ENCODE measurements at regions not wholly inside any gene's neighbourhood (a gene's known extent, or its start where the extent isn't known, plus 50 kb on each side); places are given as distances from the start of the nearest gene placed in this dataset.
"Not testable (repeated sequence)": the region's sequence is repeated elsewhere in the genome, so short reads cannot be mapped to it uniquely, and the experiment has no call there.

DNA sequence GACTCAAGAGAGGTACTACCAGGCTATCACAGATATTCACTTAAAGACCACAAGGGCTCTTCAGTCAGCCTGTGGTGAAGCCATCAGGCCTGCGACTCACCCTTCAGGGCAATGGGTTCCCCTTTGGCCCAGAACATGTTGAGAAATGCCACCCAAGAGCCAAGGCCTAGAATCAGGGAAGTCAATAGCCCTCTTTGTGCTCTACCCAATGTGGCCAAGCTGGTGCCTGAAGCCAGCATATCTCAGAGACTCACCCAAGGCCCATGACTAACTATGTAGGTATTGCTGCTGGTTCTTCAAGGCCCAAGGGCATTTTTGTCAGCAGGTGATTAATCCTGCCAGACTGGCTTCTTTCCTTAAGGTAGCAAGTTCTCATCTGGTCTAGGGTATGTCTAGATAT is 338.9 kb upstream of the SETBP1 start:
- TF ChIP-seq, protein P1, sequence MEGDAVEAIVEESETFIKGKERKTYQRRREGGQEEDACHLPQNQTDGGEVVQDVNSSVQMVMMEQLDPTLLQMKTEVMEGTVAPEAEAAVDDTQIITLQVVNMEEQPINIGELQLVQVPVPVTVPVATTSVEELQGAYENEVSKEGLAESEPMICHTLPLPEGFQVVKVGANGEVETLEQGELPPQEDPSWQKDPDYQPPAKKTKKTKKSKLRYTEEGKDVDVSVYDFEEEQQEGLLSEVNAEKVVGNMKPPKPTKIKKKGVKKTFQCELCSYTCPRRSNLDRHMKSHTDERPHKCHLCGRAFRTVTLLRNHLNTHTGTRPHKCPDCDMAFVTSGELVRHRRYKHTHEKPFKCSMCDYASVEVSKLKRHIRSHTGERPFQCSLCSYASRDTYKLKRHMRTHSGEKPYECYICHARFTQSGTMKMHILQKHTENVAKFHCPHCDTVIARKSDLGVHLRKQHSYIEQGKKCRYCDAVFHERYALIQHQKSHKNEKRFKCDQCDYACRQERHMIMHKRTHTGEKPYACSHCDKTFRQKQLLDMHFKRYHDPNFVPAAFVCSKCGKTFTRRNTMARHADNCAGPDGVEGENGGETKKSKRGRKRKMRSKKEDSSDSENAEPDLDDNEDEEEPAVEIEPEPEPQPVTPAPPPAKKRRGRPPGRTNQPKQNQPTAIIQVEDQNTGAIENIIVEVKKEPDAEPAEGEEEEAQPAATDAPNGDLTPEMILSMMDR (IDR thresholded peaks at IDR 0.05; ENCODE audit: insufficient read depth, low read length), result no peak
- no peak for DNase-seq (ENCODE audit: low read depth)
- no peak overlapping the region for H3K4me3 ChIP-seq (ENCODE audit: low read depth, low read length)

- peak; percentile 6 for DNase-seq (ENCODE audit: low read depth)
- TF ChIP-seq, protein P1 (IDR thresholded peaks at IDR 0.05; ENCODE audit: insufficient read depth, low read length), result no peak
- no peak overlapping the region for H3K4me3 ChIP-seq (ENCODE audit: low read depth, low read length)
These were observed 338.5 kb upstream of the SETBP1 start for GRCh38 chr18:44342162-44342561.

DNA sequence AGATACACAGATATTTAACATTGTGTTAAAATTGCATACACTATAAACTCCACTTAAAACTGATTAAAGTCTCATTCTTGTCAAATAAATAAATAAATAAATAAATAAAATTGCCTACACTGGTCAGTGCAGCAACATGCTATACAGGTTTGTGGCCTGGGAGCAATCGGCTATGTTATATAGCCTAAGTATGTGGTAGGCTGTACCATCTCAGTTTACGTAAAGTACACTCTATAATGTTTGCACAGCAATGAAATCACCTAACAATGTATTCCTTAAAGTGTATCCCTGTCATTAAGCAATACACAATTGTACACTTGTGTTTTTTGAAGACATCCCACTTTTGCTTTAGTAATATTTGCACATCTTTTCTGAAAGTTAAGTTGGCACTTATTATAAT is 337.7 kb upstream of the SETBP1 start:
- TF ChIP-seq, protein P1 (IDR thresholded peaks at IDR 0.05; ENCODE audit: insufficient read depth, low read length), result no peak
- no peak for DNase-seq (ENCODE audit: low read depth)
- no peak overlapping the region for H3K4me3 ChIP-seq (ENCODE audit: low read depth, low read length)

- no peak for DNase-seq (ENCODE audit: low read depth)
- TF ChIP-seq, protein P1 (IDR thresholded peaks at IDR 0.05; ENCODE audit: insufficient read depth, low read length), result no peak
- H3K4me3 ChIP-seq (ENCODE audit: low read depth, low read length), result no peak overlapping the region
These were observed 337.1 kb upstream of the SETBP1 start for GRCh38 chr18:44343570-44343969.

- TF ChIP-seq, protein P1 (IDR thresholded peaks at IDR 0.05; ENCODE audit: insufficient read depth, low read length), result no peak
- no peak for DNase-seq (ENCODE audit: low read depth)
- no peak overlapping the region for H3K4me3 ChIP-seq (ENCODE audit: low read depth, low read length)
These were observed 324.0 kb upstream of the SETBP1 start for GRCh38 chr18:44356566-44357157.

DNA sequence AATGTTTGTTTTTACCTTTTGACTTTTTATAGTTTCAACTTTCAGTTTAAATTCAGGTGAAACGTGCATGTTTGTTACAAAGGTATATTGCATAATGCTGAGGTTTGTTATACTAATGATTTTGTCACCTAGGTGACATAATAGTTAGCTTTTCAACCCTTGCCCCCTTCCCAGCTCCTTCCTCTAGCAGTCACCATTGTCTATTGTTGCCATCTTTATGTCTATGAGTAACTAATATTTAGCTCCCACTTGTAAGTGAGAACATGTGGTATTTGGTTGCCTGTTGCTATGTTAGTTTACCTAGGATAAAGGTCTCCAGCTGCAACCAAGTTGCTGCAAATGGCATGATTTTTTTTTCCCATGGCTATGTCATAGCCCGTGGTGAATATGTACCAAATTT is 322.3 kb upstream of the SETBP1 start:
- no peak overlapping the region for H3K4me3 ChIP-seq (ENCODE audit: low read depth, low read length)
- TF ChIP-seq, protein P1 (IDR thresholded peaks at IDR 0.05; ENCODE audit: insufficient read depth, low read length), result no peak
- DNase-seq (ENCODE audit: low read depth), result no peak

GRCh38 chr18:44359741-44360140 is 320.9 kb upstream of the SETBP1 start:
- not testable (repeated sequence) for DNase-seq (ENCODE audit: low read depth)

DNA sequence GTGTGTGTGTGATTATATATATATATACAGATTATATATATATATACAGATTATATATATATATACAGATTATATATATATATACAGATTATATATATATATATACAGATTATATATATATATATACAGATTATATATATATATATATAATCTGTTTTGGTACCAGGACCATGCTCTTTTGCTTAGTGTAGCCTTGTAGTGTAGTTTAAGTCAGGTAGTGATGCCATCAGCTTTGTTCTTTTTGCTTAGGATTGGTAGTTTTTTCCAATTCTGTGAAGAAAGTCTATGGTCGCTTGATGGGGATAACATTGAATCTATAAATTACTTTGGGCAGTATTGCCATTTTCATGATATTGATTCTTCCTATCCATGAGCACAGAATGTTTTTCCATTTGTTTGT is 318.5 kb upstream of the SETBP1 start:
- DNase-seq (ENCODE audit: low read depth); H3K4me3 ChIP-seq (ENCODE audit: low read depth, low read length): not testable (repeated sequence)

More at GRCh38 chr18:44359741-44360140, 320.9 kb upstream of the SETBP1 start:
- not testable (repeated sequence) for H3K4me3 ChIP-seq (ENCODE audit: low read depth, low read length)

All from fibroblast of the aortic adventitia (primary cell).